Stimulated activated CD8-positive, alpha-beta memory T cell treated with anti-CD3 and anti-CD28 coated beads, Interleukin-7, amount 100 ng/mL, for 24 hours (primary cell): ENCODE measurements at regions not wholly inside any gene's neighbourhood (a gene's known extent, or its start where the extent isn't known, plus 50 kb on each side); places are given as distances from the start of the nearest gene placed in this dataset.
"Not testable (repeated sequence)": the region's sequence is repeated elsewhere in the genome, so short reads cannot be mapped to it uniquely, and the experiment has no call there.

Experiments
- DNase-seq: peaks from one replicate; pipeline ENCODE4 v3.0.0-alpha.2; 2020; ENCODE audit warnings: low read depth

GRCh38 chr4:77306496-77306895 lies 149.5 kb downstream of the CCNG2 start:
- DNase-seq = no peak

- DNase-seq = no peak
These were observed 151.8 kb downstream of the CCNG2 start for GRCh38 chr4:77308843-77309242.

- DNase-seq = no peak
These were observed 152.5 kb downstream of the CCNG2 start for GRCh38 chr4:77309496-77309895.

- no peak for DNase-seq
These were observed 153.9 kb downstream of the CCNG2 start for GRCh38 chr4:77310931-77311330.

- DNase-seq = no peak
These were observed 157.7 kb downstream of the CCNG2 start for GRCh38 chr4:77314697-77315096.

- DNase-seq = no peak
These were observed 170.1 kb downstream of the CCNG2 start for GRCh38 chr4:77327151-77327550.

GRCh38 chr4:77332696-77333270 lies 175.8 kb downstream of the CCNG2 start:
- DNase-seq = no peak

GRCh38 chr4:77336411-77337142 lies 179.6 kb downstream of the CCNG2 start:
- no peak for DNase-seq

GRCh38 chr4:77342170-77342810 lies 185.3 kb downstream of the CCNG2 start:
- no peak for DNase-seq

- DNase-seq = no peak
These were observed 187.0 kb downstream of the CCNG2 start for GRCh38 chr4:77344001-77344400.

GRCh38 chr4:77344784-77345183 lies 187.8 kb downstream of the CCNG2 start:
- DNase-seq = no peak

- DNase-seq = no peak
These were observed 190.5 kb downstream of the CCNG2 start for GRCh38 chr4:77347351-77347966.

GRCh38 chr4:77348815-77349214 lies 191.8 kb downstream of the CCNG2 start:
- DNase-seq = no peak

- no peak for DNase-seq
These were observed 192.4 kb downstream of the CCNG2 start for GRCh38 chr4:77349364-77349763.

GRCh38 chr4:77349796-77350195 lies 192.8 kb downstream of the CCNG2 start:
- DNase-seq = no peak

- DNase-seq = no peak
These were observed 195.2 kb downstream of the CCNG2 start for GRCh38 chr4:77352192-77352591.

- DNase-seq = not testable (repeated sequence)
These were observed 196.8 kb downstream of the CCNG2 start for GRCh38 chr4:77353724-77354315.

GRCh38 chr4:77354550-77354949 lies 197.5 kb downstream of the CCNG2 start:
- no peak for DNase-seq

- DNase-seq = no peak
These were observed 198.7 kb downstream of the CCNG2 start for GRCh38 chr4:77355731-77356130.

GRCh38 chr4:77358315-77358928 lies 201.4 kb downstream of the CCNG2 start:
- no peak for DNase-seq

GRCh38 chr4:77360451-77360850 lies 203.4 kb downstream of the CCNG2 start:
- no peak for DNase-seq

- DNase-seq = not testable (repeated sequence)
These were observed 209.9 kb downstream of the CCNG2 start for GRCh38 chr4:77366876-77367275.
